ENCODE measurements at regions not wholly inside any gene's neighbourhood (a gene's known extent, or its start where the extent isn't known, plus 50 kb on each side); places are given as distances from the start of the nearest gene placed in this dataset.

- H3K79me2 ChIP-seq (ENCODE audit: control insufficient read depth, insufficient read depth, low read length): no peaks in the 10 kb centered on the region
- dilution Hi-C loops (cut with MboI; ENCODE audit: extremely low pct_ligation_motif_present, low sequenced_read_pairs): no loop called here
- no peak overlapping the region for H3K4me2 ChIP-seq (ENCODE audit: control insufficient read depth, extremely low read depth, insufficient read depth, low read depth, low read length)
- H3K36me3 ChIP-seq (ENCODE audit: control insufficient read depth in 2 of 2, extremely low read depth in 1 of 2, insufficient read depth in 2 of 2, low read length in 2 of 2): no peaks in the 10 kb centered on the region
- no peak overlapping the region for H2AFZ ChIP-seq (ENCODE audit: control insufficient read depth, low read length)
- no peaks in the 10 kb centered on the region for H3K27me3 ChIP-seq (ENCODE audit: control insufficient read depth, extremely low read depth, insufficient read depth, low read length)
- no peaks in the 10 kb centered on the region for H4K20me1 ChIP-seq (ENCODE audit: control insufficient read depth, extremely low read depth, insufficient read depth, low read length)
- no peaks in the 10 kb centered on the region for H3K4me1 ChIP-seq (ENCODE audit: control insufficient read depth, extremely low read depth, insufficient read depth, low read length)
- no peak for FAIRE-seq
- DNase-seq (ENCODE audit: low read depth, low spot score): no peak
- no peaks in the 10 kb centered on the region for H3K9me3 ChIP-seq (ENCODE audit: control insufficient read depth, low read depth, low read length)
- H3K9me1 ChIP-seq (ENCODE audit: control insufficient read depth, extremely low read depth, insufficient read depth, low read length): no peaks in the 10 kb centered on the region
- no peak for TF ChIP-seq CTCF (optimal IDR thresholded peaks at IDR 0.05 in 1 of 3, IDR thresholded peaks at IDR 0.05 in 1 of 3, conservative IDR thresholded peaks at IDR 0.05 in 1 of 3; ENCODE audit: extremely low read depth in 1 of 3, insufficient read depth in 2 of 3, low read length in 3 of 3)
- no peak overlapping the region for H3K9ac ChIP-seq (ENCODE audit: control insufficient read depth, extremely low read depth, insufficient read depth, low read length)
- H3K27ac ChIP-seq (ENCODE audit: control insufficient read depth, insufficient read depth, low read length): no peak overlapping the region
- H3K4me3 ChIP-seq (ENCODE audit: control insufficient read depth in 2 of 3, extremely low read depth in 1 of 3, insufficient read depth in 2 of 3, low read depth in 1 of 3, low read length in 3 of 3): no peak overlapping the region
Observed at GRCh38 chr2:81213598-81213997, 909.0 kb upstream of the LRRTM1 start.

GRCh38 chr2:81206216-81206615 lies 901.7 kb upstream of the LRRTM1 start:
- Histone ChIP-seq H3K9me3 (ENCODE audit: control insufficient read depth, low read depth, low read length) (no peaks in the 10 kb centered on the region), H3K36me3 (ENCODE audit: control insufficient read depth in 2 of 2, extremely low read depth in 1 of 2, insufficient read depth in 2 of 2, low read length in 2 of 2) (no peaks in the 10 kb centered on the region), H3K9me1 (ENCODE audit: control insufficient read depth, extremely low read depth, insufficient read depth, low read length) (no peaks in the 10 kb centered on the region), H3K79me2 (ENCODE audit: control insufficient read depth, insufficient read depth, low read length) (no peaks in the 10 kb centered on the region), H3K4me1 (ENCODE audit: control insufficient read depth, extremely low read depth, insufficient read depth, low read length) (no peaks in the 10 kb centered on the region), H4K20me1 (ENCODE audit: control insufficient read depth, extremely low read depth, insufficient read depth, low read length) (no peaks in the 10 kb centered on the region), H2AFZ (ENCODE audit: control insufficient read depth, low read length) (no peak overlapping the region), H3K4me3 (ENCODE audit: control insufficient read depth in 2 of 3, extremely low read depth in 1 of 3, insufficient read depth in 2 of 3, low read depth in 1 of 3, low read length in 3 of 3) (no peak overlapping the region), H3K27ac (ENCODE audit: control insufficient read depth, insufficient read depth, low read length) (no peak overlapping the region), H3K27me3 (ENCODE audit: control insufficient read depth, extremely low read depth, insufficient read depth, low read length) (no peaks in the 10 kb centered on the region), H3K4me2 (ENCODE audit: control insufficient read depth, extremely low read depth, insufficient read depth, low read depth, low read length) (no peak overlapping the region), H3K9ac (ENCODE audit: control insufficient read depth, extremely low read depth, insufficient read depth, low read length) (no peak overlapping the region)
- TF ChIP-seq CTCF (optimal IDR thresholded peaks at IDR 0.05 in 1 of 3, IDR thresholded peaks at IDR 0.05 in 1 of 3, conservative IDR thresholded peaks at IDR 0.05 in 1 of 3; ENCODE audit: extremely low read depth in 1 of 3, insufficient read depth in 2 of 3, low read length in 3 of 3): no peak
- TF ChIP-seq EZH2 (IDR thresholded peaks at IDR 0.05; ENCODE audit: low read length): no peak
- dilution Hi-C loops (cut with MboI; ENCODE audit: extremely low pct_ligation_motif_present, low sequenced_read_pairs): no loop called here
- FAIRE-seq (no peak), DNase-seq (ENCODE audit: low read depth, low spot score) (no peak)
